Activated T-helper 17 cell treated with anti-CD3 and anti-CD28 coated beads, Interleukin-2, amount 50 U/mL, for 72 hours (primary cell): ENCODE measurements at regions not wholly inside any gene's neighbourhood (a gene's known extent, or its start where the extent isn't known, plus 50 kb on each side); places are given as distances from the start of the nearest gene placed in this dataset.

ENCODE experiments used
- ATAC-seq: fragments of 150-1000 bp; cut with Tn5 transposase; replicated peaks from 2 replicates; pipeline ENCODE4 v1.10.0; 2021; ENCODE audit warnings: mild to moderate bottlenecking, moderate library complexity
- H3K27ac Mint-ChIP-seq: one replicate; pipeline ENCODE4 v1.8.0; 2022; ENCODE audit warnings: mixed read lengths
- H3K27me3 Mint-ChIP-seq: one replicate; pipeline ENCODE4 v1.8.0; 2022; ENCODE audit warnings: mixed read lengths
- H3K36me3 Mint-ChIP-seq: one replicate; pipeline ENCODE4 v1.8.0; 2022; ENCODE audit warnings: low read depth, mild to moderate bottlenecking, mixed read lengths
- H3K4me1 Mint-ChIP-seq: one replicate; pipeline ENCODE4 v1.8.0; 2022; ENCODE audit warnings: mixed read lengths
- H3K4me3 Mint-ChIP-seq: one replicate; pipeline ENCODE4 v1.8.0; 2022; ENCODE audit warnings: mild to moderate bottlenecking, mixed read lengths
- H3K9me3 Mint-ChIP-seq: one replicate; pipeline ENCODE4 v1.8.0; 2022; ENCODE audit warnings: mixed read lengths

- Mint-ChIP-seq H3K27ac (no peak overlapping the region), H3K4me1 (no peaks in the 10 kb centered on the region), H3K27me3 (no peaks in the 10 kb centered on the region), H3K9me3 (peaks cover 8% of the 10 kb centered on the region), H3K36me3 (no peaks in the 10 kb centered on the region), H3K4me3 (no peak overlapping the region)
- no peak for ATAC-seq
These were observed 357.0 kb upstream of the NCAM2 start for GRCh38 chr21:20641241-20641640.

GRCh38 chr21:20642681-20643080, 355.5 kb upstream of the NCAM2 start:
- Mint-ChIP-seq H3K27me3 (no peaks in the 10 kb centered on the region), H3K4me3 (no peak overlapping the region), H3K4me1 (no peaks in the 10 kb centered on the region), H3K27ac (no peak overlapping the region), H3K9me3 (peaks cover 14% of the 10 kb centered on the region), H3K36me3 (no peaks in the 10 kb centered on the region)
- ATAC-seq, result no peak

- Mint-ChIP-seq H3K27ac (no peak overlapping the region), H3K9me3 (peaks cover 15% of the 10 kb centered on the region), H3K4me1 (no peaks in the 10 kb centered on the region), H3K27me3 (no peaks in the 10 kb centered on the region), H3K4me3 (no peak overlapping the region), H3K36me3 (no peaks in the 10 kb centered on the region)
- no peak for ATAC-seq
These were observed 353.7 kb upstream of the NCAM2 start for GRCh38 chr21:20644552-20644951.

- no peak for ATAC-seq
- H3K4me3 Mint-ChIP-seq, result no peak overlapping the region
- H3K9me3 Mint-ChIP-seq, result peaks cover 15% of the 10 kb centered on the region
- H3K4me1 Mint-ChIP-seq, result no peaks in the 10 kb centered on the region
- no peaks in the 10 kb centered on the region for H3K27me3 Mint-ChIP-seq
- H3K36me3 Mint-ChIP-seq, result no peaks in the 10 kb centered on the region
- H3K27ac Mint-ChIP-seq, result no peak overlapping the region
These were observed 352.9 kb upstream of the NCAM2 start for GRCh38 chr21:20645344-20645743.

- H3K9me3 Mint-ChIP-seq, result peaks cover 15% of the 10 kb centered on the region
- no peak overlapping the region for H3K4me3 Mint-ChIP-seq
- ATAC-seq, result no peak
- H3K27ac Mint-ChIP-seq, result no peak overlapping the region
- H3K36me3 Mint-ChIP-seq, result no peaks in the 10 kb centered on the region
- no peaks in the 10 kb centered on the region for H3K4me1 Mint-ChIP-seq
- no peaks in the 10 kb centered on the region for H3K27me3 Mint-ChIP-seq
These were observed 351.6 kb upstream of the NCAM2 start for GRCh38 chr21:20646431-20647165.

GRCh38 chr21:20647607-20648006, 350.6 kb upstream of the NCAM2 start:
- peaks cover 14% of the 10 kb centered on the region for H3K9me3 Mint-ChIP-seq
- H3K27ac Mint-ChIP-seq, result no peak overlapping the region
- no peak for ATAC-seq
- H3K4me1 Mint-ChIP-seq, result no peaks in the 10 kb centered on the region
- no peak overlapping the region for H3K4me3 Mint-ChIP-seq
- H3K27me3 Mint-ChIP-seq, result no peaks in the 10 kb centered on the region
- no peaks in the 10 kb centered on the region for H3K36me3 Mint-ChIP-seq

- Mint-ChIP-seq H3K27me3 (no peaks in the 10 kb centered on the region), H3K27ac (no peak overlapping the region), H3K4me3 (no peak overlapping the region), H3K9me3 (peaks cover 7% of the 10 kb centered on the region), H3K36me3 (no peaks in the 10 kb centered on the region), H3K4me1 (no peaks in the 10 kb centered on the region)
- ATAC-seq, result no peak
These were observed 349.0 kb upstream of the NCAM2 start for GRCh38 chr21:20649231-20649630.

- Mint-ChIP-seq H3K4me1 (no peaks in the 10 kb centered on the region), H3K4me3 (no peak overlapping the region), H3K36me3 (no peaks in the 10 kb centered on the region), H3K9me3 (no peaks in the 10 kb centered on the region), H3K27ac (no peak overlapping the region), H3K27me3 (no peaks in the 10 kb centered on the region)
- ATAC-seq, result no peak
These were observed 345.4 kb upstream of the NCAM2 start for GRCh38 chr21:20652846-20653245.

GRCh38 chr21:20661246-20661645, 337.0 kb upstream of the NCAM2 start:
- H3K27ac Mint-ChIP-seq, result no peak overlapping the region
- H3K4me3 Mint-ChIP-seq, result no peak overlapping the region
- H3K4me1 Mint-ChIP-seq, result no peaks in the 10 kb centered on the region
- H3K36me3 Mint-ChIP-seq, result no peaks in the 10 kb centered on the region
- peaks cover 14% of the 10 kb centered on the region for H3K9me3 Mint-ChIP-seq
- ATAC-seq, result no peak
- no peaks in the 10 kb centered on the region for H3K27me3 Mint-ChIP-seq

GRCh38 chr21:20661745-20662422, 336.3 kb upstream of the NCAM2 start:
- H3K27me3 Mint-ChIP-seq, result no peaks in the 10 kb centered on the region
- no peaks in the 10 kb centered on the region for H3K4me1 Mint-ChIP-seq
- ATAC-seq, result no peak
- no peaks in the 10 kb centered on the region for H3K36me3 Mint-ChIP-seq
- peaks cover 14% of the 10 kb centered on the region for H3K9me3 Mint-ChIP-seq
- no peak overlapping the region for H3K4me3 Mint-ChIP-seq
- H3K27ac Mint-ChIP-seq, result no peak overlapping the region

GRCh38 chr21:20662514-20662913, 335.7 kb upstream of the NCAM2 start:
- H3K4me1 Mint-ChIP-seq, result no peaks in the 10 kb centered on the region
- H3K27me3 Mint-ChIP-seq, result no peaks in the 10 kb centered on the region
- no peak for ATAC-seq
- no peak overlapping the region for H3K27ac Mint-ChIP-seq
- H3K4me3 Mint-ChIP-seq, result no peak overlapping the region
- peaks cover 14% of the 10 kb centered on the region for H3K9me3 Mint-ChIP-seq
- H3K36me3 Mint-ChIP-seq, result no peaks in the 10 kb centered on the region

GRCh38 chr21:20667931-20668330, 330.3 kb upstream of the NCAM2 start:
- Mint-ChIP-seq H3K4me1 (no peaks in the 10 kb centered on the region), H3K27ac (no peak overlapping the region), H3K36me3 (no peaks in the 10 kb centered on the region), H3K4me3 (no peak overlapping the region), H3K9me3 (peaks cover 14% of the 10 kb centered on the region), H3K27me3 (no peaks in the 10 kb centered on the region)
- no peak for ATAC-seq

- H3K27me3 Mint-ChIP-seq, result no peaks in the 10 kb centered on the region
These were observed 312.7 kb upstream of the NCAM2 start for GRCh38 chr21:20685475-20685874.

GRCh38 chr21:20698585-20698984, 299.6 kb upstream of the NCAM2 start:
- no peak overlapping the region for H3K4me3 Mint-ChIP-seq
- H3K4me1 Mint-ChIP-seq, result no peaks in the 10 kb centered on the region
- H3K27me3 Mint-ChIP-seq, result no peaks in the 10 kb centered on the region
- H3K9me3 Mint-ChIP-seq, result peaks cover 12% of the 10 kb centered on the region
- no peak overlapping the region for H3K27ac Mint-ChIP-seq
- no peak for ATAC-seq
- no peaks in the 10 kb centered on the region for H3K36me3 Mint-ChIP-seq

More at GRCh38 chr21:20685475-20685874, 312.7 kb upstream of the NCAM2 start:
- Mint-ChIP-seq H3K4me1 (no peaks in the 10 kb centered on the region), H3K27ac (no peak overlapping the region), H3K4me3 (no peak overlapping the region), H3K36me3 (no peaks in the 10 kb centered on the region), H3K9me3 (peaks cover 10% of the 10 kb centered on the region)
- ATAC-seq, result no peak

GRCh38 chr21:20701235-20701634, 297.0 kb upstream of the NCAM2 start:
- H3K27me3 Mint-ChIP-seq, result no peaks in the 10 kb centered on the region
- peaks cover 8% of the 10 kb centered on the region for H3K9me3 Mint-ChIP-seq
- H3K36me3 Mint-ChIP-seq, result no peaks in the 10 kb centered on the region
- H3K4me1 Mint-ChIP-seq, result no peaks in the 10 kb centered on the region
- H3K27ac Mint-ChIP-seq, result no peak overlapping the region
- H3K4me3 Mint-ChIP-seq, result no peak overlapping the region
- ATAC-seq, result peak; percentile 50
